ENCODE measurements at regions not wholly inside any gene's neighbourhood (a gene's known extent, or its start where the extent isn't known, plus 50 kb on each side); places are given as distances from the start of the nearest gene placed in this dataset.

- TF ChIP-seq CTCF (IDR thresholded peaks at IDR 0.05) = no peak
- no peak for TF ChIP-seq SIN3A (IDR thresholded peaks at IDR 0.05; ENCODE audit: borderline replicate concordance, insufficient read depth, low read depth, low read length)
- TF ChIP-seq POLR2AphosphoS5 (IDR thresholded peaks at IDR 0.05; ENCODE audit: low read depth, low read length) = no peak
- TF ChIP-seq REST (IDR thresholded peaks at IDR 0.05; ENCODE audit: insufficient read depth in 1 of 2, low read depth in 2 of 2, low read length in 1 of 2) = no peak
- no peak for TF ChIP-seq TCF7L2 (IDR thresholded peaks at IDR 0.05; ENCODE audit: low read depth, low read length)
Observed at GRCh38 chr5:53739111-53739510, 178.7 kb downstream of the NDUFS4 start.

Measured in Panc1 (cell line).